LNCaP clone FGC (cell line): ENCODE measurements at regions not wholly inside any gene's neighbourhood (a gene's known extent, or its start where the extent isn't known, plus 50 kb on each side); places are given as distances from the start of the nearest gene placed in this dataset.

Experiments
- DNase-seq: peaks from one replicate; pipeline ENCODE4 v3.0.0-alpha.2; 2011; ENCODE audit warnings: low read depth
- H3K4me3 ChIP-seq: 2 replicates; pipeline ENCODE4 v1.5.1; 2011; ENCODE audit warnings: mild to moderate bottlenecking, low read depth, low read length, control low read depth
- CTCF ChIP-seq: IDR thresholded peaks from 2 replicates; pipeline ENCODE4 v1.5.1; 2012; ENCODE audit warnings: mild to moderate bottlenecking; ENCODE audit not compliant: control insufficient read depth, insufficient read depth; ENCODE audit errors: extremely low read depth

DNA sequence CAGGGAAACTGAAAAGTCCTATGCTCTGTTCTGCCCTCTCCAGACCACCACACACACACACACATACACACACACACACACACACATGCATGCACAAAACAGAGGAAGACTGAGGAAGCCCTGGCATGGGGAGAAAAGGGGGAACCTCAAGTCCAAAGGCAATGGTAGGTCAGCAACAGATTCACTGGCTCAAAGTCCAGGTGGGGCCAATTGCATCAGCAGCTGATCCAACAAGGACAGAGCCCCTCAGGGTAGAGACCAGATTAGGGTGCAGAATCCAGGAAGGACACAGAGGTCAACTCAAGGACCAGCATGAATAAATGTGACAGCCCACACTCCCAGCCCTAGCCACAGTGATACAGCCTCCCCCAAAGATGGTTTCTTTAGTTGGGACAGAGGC lies 425.0 kb upstream of the SOX5 start:
- H3K4me3 ChIP-seq = no peak overlapping the region
- TF ChIP-seq CTCF = no peak
- no peak for DNase-seq

DNA sequence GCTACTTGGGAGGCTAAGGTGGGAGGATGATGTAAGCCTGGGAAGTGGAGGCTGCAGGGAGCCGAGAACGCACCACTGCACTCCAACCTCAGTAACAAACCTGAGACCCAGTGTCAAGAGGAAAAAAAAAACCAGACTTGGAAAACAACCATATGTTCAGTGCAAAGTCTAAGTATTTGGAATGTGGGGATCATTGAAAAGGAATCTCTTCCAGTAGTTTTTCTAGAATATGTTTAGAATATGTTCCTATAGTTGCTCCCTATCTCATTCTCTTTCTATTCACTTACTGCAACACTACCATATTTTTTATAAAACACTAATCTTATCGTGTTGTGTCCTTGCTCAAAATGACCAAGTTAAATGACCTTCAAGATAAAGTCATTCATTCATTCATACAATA lies 423.5 kb upstream of the SOX5 start:
- no peak for TF ChIP-seq CTCF
- DNase-seq = no peak
- no peak overlapping the region for H3K4me3 ChIP-seq

GRCh38 chr12:24366514-24366913 lies 417.0 kb upstream of the SOX5 start:
- no peak for DNase-seq
- no peak overlapping the region for H3K4me3 ChIP-seq
- TF ChIP-seq CTCF = no peak

GRCh38 chr12:24364921-24365320 lies 415.5 kb upstream of the SOX5 start:
- H3K4me3 ChIP-seq = no peak overlapping the region
- no peak for DNase-seq
- no peak for TF ChIP-seq CTCF

DNA sequence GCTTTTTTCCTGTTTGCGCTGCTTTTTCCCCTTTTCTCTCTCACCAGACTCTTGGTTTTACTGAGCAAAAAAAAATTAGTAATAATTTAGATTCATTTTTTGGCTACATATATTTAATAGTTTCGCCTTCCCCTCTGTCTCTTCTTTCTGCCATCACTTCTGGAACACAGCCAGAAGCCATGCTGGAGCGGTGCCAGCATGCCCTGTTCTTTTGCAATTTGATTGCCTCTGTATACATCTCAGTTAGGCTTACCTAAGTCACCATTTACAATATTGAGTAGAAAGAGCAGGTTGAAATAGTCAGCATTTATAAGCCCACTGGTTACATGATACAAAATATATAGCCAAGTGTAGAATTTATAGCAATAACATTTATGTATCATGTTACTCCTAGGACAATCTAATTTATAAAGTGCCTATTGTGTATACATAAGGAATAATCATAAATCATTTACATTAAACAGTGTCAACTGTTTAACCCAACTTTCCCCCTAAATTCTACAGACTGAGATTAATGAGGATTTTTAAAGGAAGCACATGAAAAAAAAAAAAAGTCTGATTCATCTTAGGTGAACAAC lies 413.8 kb upstream of the SOX5 start:
- no peak for TF ChIP-seq CTCF
- no peak for DNase-seq
- H3K4me3 ChIP-seq = no peak overlapping the region

- no peak for TF ChIP-seq CTCF
These were observed 412.6 kb upstream of the SOX5 start for GRCh38 chr12:24361877-24362580.

DNA sequence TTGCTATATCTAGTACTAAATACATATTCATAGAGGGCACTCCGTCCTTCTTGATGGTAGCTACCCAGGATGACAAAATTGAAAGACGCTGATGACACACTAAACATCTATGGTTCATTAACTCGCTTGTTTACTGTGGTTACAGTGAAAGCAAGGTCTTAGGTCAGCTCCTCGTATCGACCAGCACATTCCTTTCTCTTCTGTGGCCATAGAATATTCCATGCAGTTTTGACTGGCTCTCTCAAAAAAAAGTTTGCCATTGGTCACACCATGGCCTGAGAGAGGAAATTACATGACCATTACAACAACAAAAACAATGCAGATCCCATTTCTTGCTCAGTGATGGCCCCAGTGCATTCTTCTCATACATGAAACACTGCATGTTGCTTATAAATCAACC lies 411.4 kb upstream of the SOX5 start:
- no peak overlapping the region for H3K4me3 ChIP-seq
- DNase-seq = no peak
- no peak for TF ChIP-seq CTCF

More at GRCh38 chr12:24361877-24362580, 412.6 kb upstream of the SOX5 start:
- no peak for DNase-seq
- no peak overlapping the region for H3K4me3 ChIP-seq
